HG03064 (cell line): ENCODE measurements at regions not wholly inside any gene's neighbourhood (a gene's known extent, or its start where the extent isn't known, plus 50 kb on each side); places are given as distances from the start of the nearest gene placed in this dataset.

Source experiments
- ATAC-seq: cut with Tn5 transposase; IDR thresholded peaks from one replicate; pipeline ENCODE4 v1.9.1; 2021; ENCODE audit warnings: low read depth; ENCODE audit not compliant: unreplicated experiment

DNA sequence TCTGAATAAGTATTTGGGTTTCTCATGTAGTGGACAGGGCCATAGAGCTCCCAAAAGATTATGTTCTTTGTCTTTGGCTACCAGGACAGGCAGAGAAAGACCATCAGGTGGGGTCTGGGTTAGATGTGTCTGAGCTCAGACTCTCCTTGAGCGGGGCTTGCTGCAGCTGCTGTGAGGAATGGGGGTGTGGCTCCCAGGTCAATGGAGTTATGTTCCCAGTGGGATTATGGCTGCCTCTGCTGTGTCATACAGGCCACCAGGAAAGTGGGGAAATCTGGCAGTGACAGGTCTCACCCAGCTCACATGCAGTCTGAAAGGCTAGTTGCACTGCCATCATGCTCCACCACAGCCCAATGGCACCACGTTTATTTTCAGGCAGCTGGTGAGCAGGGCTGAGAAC, 97.0 kb upstream of the FERD3L start:
- no peak for ATAC-seq

DNA sequence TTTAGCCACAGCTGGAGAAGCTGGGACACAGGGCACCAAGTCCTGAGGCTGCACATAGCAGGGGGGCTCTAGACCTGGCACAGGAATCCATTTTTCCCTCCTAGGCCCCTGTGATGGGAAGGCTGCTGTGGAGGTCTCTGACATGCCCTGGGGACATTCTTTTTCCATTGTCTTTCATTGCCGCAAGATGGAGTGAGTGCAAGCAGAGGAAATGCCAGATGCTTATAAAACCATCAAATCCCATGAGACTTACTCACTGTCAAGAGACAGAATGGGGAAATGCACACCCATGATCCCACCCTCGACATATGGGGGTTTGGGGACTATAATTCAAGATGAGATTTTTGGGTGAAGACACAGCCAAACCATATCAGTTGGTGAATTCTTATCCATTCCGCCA, 94.7 kb upstream of the FERD3L start:
- no peak for ATAC-seq

DNA sequence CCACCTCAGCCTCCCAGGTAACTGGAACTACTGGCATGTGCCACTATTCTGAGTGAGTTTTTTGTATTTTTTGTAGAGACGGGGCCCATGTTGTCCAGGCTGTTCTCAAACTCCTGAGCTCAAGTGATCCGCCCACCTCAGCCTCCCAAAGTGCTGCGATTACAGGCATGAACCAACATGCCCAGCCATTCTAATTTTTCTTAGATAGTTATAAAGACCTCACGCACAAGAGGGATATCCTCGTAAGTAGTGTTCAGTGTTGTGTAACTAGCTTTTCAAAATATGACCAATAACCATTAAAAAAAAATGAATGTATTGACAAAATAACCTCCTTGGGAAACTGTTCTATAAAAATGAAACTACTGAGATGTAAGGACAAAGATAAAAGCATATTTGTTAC, 90.5 kb upstream of the FERD3L start:
- no peak for ATAC-seq

DNA sequence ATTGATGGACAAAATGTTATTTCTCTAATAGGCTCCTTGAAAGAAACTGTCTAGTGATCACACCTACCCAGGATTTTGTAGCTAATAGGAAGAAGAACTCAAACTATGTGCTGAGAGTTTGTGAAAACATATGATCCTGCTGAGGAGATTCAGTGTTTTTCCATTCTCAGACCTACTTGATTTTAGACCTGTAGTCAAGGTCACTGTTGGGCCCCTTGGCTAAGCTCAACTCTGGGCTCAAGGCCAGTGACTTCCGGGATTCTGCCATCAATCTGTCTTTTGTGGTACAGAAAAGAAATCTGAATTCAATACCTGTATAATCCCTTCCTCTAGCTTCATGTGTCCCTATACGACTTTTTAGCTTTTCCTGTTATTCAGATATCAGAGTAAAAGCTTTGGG, 79.7 kb upstream of the FERD3L start:
- ATAC-seq = no peak

DNA sequence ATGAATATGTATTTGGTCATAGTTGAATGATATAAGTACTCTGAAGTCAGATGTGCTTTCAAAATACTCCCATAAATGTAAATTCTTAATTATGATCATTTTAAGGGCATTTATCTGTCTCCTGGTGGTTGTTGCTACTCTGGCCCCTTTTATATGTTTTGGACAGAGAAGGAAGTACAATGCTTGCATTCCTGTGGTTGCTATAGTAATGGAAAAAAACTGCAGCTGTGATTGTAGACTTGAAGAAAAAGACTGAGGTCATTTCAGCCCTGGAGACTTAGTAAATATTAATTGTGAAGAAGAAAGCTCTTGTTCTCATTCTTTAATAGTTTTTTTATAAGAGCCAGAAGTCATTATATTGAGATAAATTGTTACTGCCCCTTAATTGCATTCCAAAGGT, 70.2 kb upstream of the FERD3L start:
- no peak for ATAC-seq

DNA sequence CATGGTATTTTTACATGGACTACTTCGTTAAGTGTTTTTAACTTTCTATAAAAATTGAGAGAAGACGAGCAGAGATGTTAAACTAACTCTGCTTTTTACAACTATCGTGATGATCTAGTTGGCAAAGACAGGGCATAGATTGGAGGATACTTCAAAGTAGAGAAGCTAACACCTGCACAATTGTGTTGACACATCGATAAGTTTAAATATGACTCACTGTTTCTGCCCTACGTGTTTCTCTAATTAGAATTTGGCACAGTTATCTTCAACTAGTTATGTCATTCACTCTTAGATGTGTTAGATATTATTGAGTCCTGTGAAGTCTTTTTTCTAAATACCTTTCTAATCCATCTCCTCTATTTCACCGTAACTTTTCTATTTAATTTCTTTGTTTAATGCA, 68.5 kb upstream of the FERD3L start:
- no peak for ATAC-seq

DNA sequence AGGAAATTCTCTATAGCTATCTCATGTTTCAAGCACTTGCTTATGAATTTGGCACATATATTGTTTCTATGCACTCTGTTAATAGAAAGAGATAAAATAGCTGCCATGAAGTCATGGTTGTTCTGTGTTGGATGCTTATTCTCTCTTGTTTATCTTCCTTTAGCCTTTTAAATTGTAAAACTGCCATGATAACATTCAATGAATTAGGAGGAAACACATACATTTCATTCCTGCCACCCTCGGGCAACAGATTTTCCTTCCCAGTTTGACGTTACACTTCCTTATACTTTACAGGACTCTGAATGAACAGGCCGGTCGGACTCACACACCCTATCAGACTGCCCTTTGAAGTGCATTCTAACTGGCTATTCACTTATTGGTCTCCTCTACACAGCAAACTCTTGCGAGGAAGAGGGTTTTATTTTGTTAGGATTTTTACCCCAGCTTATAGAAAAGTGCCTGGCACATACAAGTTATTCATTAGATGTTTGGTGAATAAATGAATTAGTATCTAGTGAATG, 65.7 kb upstream of the FERD3L start:
- no peak for ATAC-seq

DNA sequence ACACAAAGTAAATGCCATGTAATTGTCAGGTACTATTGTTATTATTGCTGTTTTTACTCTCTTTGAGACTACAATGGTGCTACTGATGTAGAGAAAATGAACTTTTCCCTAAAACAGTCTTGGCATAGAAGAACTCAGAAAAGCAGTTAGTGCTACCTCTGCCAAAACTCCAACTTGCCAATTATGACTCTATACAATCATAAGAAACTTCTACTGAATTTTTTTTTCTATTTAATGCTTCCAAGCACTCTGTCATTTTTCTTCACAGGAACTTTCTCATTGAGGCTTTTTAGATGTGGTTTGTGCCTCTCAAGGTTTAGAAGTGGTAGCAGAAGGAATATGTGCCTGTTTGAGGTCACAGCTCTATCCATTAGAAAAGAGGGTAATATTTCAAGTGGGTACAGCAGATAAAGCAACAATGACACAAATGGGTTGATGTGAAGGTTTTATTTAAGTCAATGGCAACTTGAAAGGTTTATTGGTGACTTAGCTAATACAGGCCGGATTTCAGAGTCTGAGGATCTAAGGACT, 64.0 kb upstream of the FERD3L start:
- ATAC-seq = no peak

DNA sequence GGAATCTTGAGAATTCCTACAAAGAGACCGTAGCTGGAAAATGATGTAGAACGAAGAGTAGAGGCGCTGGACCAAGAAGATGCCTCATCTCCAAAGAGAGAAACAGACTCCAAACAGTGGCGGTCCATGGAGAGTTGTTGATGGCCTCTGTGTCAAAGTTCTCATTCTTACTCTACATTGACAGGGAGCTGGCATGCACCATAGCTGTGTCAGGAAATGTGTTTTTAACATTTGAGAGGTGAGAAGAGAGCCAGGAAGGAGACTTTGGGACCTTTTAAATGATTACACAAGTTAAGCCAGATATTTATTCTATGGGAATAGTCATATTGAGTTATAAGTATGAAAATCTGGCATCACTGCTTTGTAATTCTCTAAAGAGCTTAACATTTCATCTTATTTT, 61.5 kb upstream of the FERD3L start:
- no peak for ATAC-seq

DNA sequence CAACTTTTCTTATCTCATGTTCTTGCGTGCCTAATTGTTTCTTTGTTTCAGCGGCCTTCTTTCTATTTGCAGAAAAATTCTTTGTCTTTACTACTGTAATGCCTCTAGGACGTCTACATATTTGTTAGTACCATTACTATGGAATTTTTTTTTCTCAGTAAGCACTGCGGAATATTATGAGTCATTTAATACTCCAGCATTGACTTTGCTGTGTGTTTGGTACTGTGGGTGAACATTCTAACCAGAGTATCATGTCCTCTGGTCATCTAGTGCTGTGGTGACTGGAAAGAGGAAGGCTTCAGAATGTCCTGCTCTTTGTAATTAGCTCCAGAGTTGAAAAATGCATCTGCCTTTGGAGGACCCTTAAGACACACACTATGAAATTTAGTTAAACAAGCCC, 58.5 kb upstream of the FERD3L start:
- no peak for ATAC-seq

DNA sequence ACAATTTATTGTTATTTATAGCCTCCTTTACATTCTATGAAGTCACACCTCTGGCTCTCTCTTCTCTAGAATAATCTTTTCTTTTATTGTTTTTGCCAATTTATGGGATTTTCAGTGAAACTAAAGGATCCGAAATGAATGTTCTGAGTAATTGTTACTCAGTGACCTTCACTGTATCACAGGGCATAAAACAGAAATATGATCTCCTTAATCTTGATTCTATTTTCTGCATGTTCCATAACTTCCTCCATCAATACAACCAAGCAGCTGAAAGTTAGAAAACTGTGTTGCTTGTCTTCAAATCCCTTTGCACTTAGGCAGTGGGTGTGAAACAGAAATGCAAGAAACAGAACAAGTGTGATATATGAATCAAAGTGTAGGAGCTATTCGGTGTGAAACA, 57.4 kb upstream of the FERD3L start:
- ATAC-seq = no peak
